B cell (primary cell): ENCODE measurements at regions not wholly inside any gene's neighbourhood (a gene's known extent, or its start where the extent isn't known, plus 50 kb on each side); places are given as distances from the start of the nearest gene placed in this dataset.

Source experiments
- ATAC-seq: fragments of 200-7000 bp; cut with Tn5 transposase; one replicate; pipeline ENCODE4 v1.10.0; 2021; ENCODE audit warnings: low read depth, mild to moderate bottlenecking, moderate number of reproducible peaks, moderate library complexity
- CTCF ChIA-PET: fragments of 350-600 bp; sonication (Branson Sonifier 250); formaldehyde crosslinking; loops from one replicate; lab custom pipeline; 2021; ENCODE audit warnings: antibody characterized with exemption, inconsistent platforms; lab: Charles Lee
- POLR2A ChIA-PET: fragments of 350-600 bp; sonication (Branson Sonifier 250); formaldehyde crosslinking; loops from one replicate; lab custom pipeline; 2021; ENCODE audit warnings: antibody characterized with exemption; lab: Charles Lee
- DNase-seq: peaks from one replicate; pipeline ENCODE4 v3.0.0; 2013
- H2AFZ ChIP-seq: 2 replicates; pipeline ENCODE4 v1.6.1; 2012; ENCODE audit warnings: mild to moderate bottlenecking, low read depth, low read length; ENCODE audit not compliant: insufficient read depth, poor library complexity, severe bottlenecking
- H3K27ac ChIP-seq, 2 donors: 1 replicate in 1 of 2; 2 replicates in 1 of 2; pipeline ENCODE4 v1.5.1; 2012 to 2013; ENCODE audit warnings: low read length in 2 of 2, mild to moderate bottlenecking in 2 of 2, moderate library complexity in 1 of 2
- H3K27me3 ChIP-seq, 4 experiments: fragments of 200-600 bp in 1 of 4; sonication (generic) in 1 of 4; replicated peaks in 1 of 4; 1 replicate in 2 of 4; 2 replicates in 2 of 4; pipeline versions ENCODE4 v1.6.1 to v1.7.0; 2013 to 2016; ENCODE audit warnings: low read length in 3 of 4, mild to moderate bottlenecking in 2 of 4, mixed read lengths in 1 of 4, moderate library complexity in 1 of 4; ENCODE audit not compliant: insufficient read depth in 4 of 4, control insufficient read depth in 3 of 4; ENCODE audit errors: control extremely low read depth in 1 of 4
- H3K36me3 ChIP-seq, 2 experiments: replicated peaks in 1 of 2; 1 replicate in 1 of 2; 2 replicates in 1 of 2; pipeline versions ENCODE4 v1.6.1 to v1.7.1; 2013; ENCODE audit warnings: low read length in 1 of 2; ENCODE audit not compliant: insufficient read depth in 2 of 2, control insufficient read depth in 1 of 2; ENCODE audit errors: control extremely low read depth in 1 of 2, extremely low read depth in 1 of 2
- H3K4me1 ChIP-seq, 2 donors: fragments of 200-600 bp in 1 of 2; sonication (generic) in 1 of 2; 1 replicate in 1 of 2; 2 replicates in 1 of 2; pipeline versions ENCODE4 v1.5.1 to v1.6.1; 2013 to 2017; ENCODE audit warnings: low read length in 2 of 2; ENCODE audit not compliant: control insufficient read depth in 2 of 2, insufficient read depth in 2 of 2
- H3K4me2 ChIP-seq: replicated peaks from 2 replicates; pipeline ENCODE3; 2012; ENCODE audit warnings: mild to moderate bottlenecking, low read depth, low read length; ENCODE audit not compliant: poor library complexity, severe bottlenecking
- H3K4me3 ChIP-seq, 5 experiments: fragments of 200-600 bp in 1 of 5; sonication (generic) in 1 of 5; 1 replicate in 3 of 5; 2 replicates in 2 of 5; pipeline versions ENCODE4 v1.5.1 to v1.7.0; 2011 to 2016; ENCODE audit warnings: low read length in 4 of 5, mild to moderate bottlenecking in 4 of 5, low read depth in 2 of 5, control low read depth in 1 of 5, moderate library complexity in 1 of 5; ENCODE audit not compliant: insufficient read depth in 1 of 5; ENCODE audit errors: control extremely low read depth in 1 of 5, extremely low read depth in 1 of 5
- H3K79me2 ChIP-seq: fragments of 200-600 bp; sonication (generic); one replicate; pipeline ENCODE4 v1.6.0; 2016; ENCODE audit warnings: low read length; ENCODE audit not compliant: control insufficient read depth, insufficient read depth
- H3K9ac ChIP-seq: fragments of 200-600 bp; sonication (generic); 2 replicates; pipeline ENCODE4 v1.6.1; 2017; ENCODE audit warnings: mild to moderate bottlenecking, low read length, moderate library complexity
- H3K9me3 ChIP-seq, 3 donors: one replicate each; pipeline versions ENCODE4 v1.6.1 to v1.7.1; 2013; ENCODE audit warnings: low read length in 2 of 3; ENCODE audit not compliant: control insufficient read depth in 2 of 3, insufficient read depth in 1 of 3; ENCODE audit errors: control extremely low read depth in 1 of 3
- H4K20me1 ChIP-seq: 2 replicates; pipeline ENCODE4 v1.6.0; 2012; ENCODE audit warnings: mild to moderate bottlenecking, low read length; ENCODE audit not compliant: insufficient read depth, control insufficient read depth, poor library complexity, severe bottlenecking
- H3K27ac Mint-ChIP-seq: one replicate; pipeline ENCODE4 v1.8.0; 2021; ENCODE audit warnings: mixed read lengths
- H3K27me3 Mint-ChIP-seq: one replicate; pipeline ENCODE4 v1.8.0; 2021; ENCODE audit warnings: mixed read lengths
- H3K4me1 Mint-ChIP-seq: one replicate; pipeline ENCODE4 v1.8.0; 2021; ENCODE audit warnings: mixed read lengths
- H3K4me3 Mint-ChIP-seq: one replicate; pipeline ENCODE4 v1.8.0; 2021; ENCODE audit warnings: mixed read lengths
- H3K9me3 Mint-ChIP-seq: one replicate; pipeline ENCODE4 v1.8.0; 2022; ENCODE audit warnings: mixed read lengths; ENCODE audit not compliant: insufficient read depth
- EZH2 ChIP-seq: IDR thresholded peaks from 2 replicates; pipeline ENCODE4 v1.6.1; 2012; ENCODE audit warnings: borderline replicate concordance, low read depth, mild to moderate bottlenecking, moderate library complexity, low read length; ENCODE audit not compliant: insufficient read depth, poor library complexity, severe bottlenecking
- WGBS: methylation state at CpG from one replicate; pipeline ENCODE4 v1.1.5; 2013; ENCODE audit warnings: missing lambda C conversion rate; ENCODE audit not compliant: insufficient coverage; 5-methylcytosine and 5-hydroxymethylcytosine counted together
- intact Hi-C: fragments of 100-400 bp; cut with micrococcal nuclease; formaldehyde crosslinking; loops from one replicate; pipeline ENCODE4 v1.10.0; 2022
- TF ChIP-seq, protein P1 (sequence below): fragments of 200-600 bp; IDR thresholded peaks from one replicate; pipeline ENCODE4 v1.8.0; 2022; ENCODE audit warnings: antibody characterized with exemption, mild to moderate bottlenecking

GRCh38 chr11:26040339-26040738 is 291.6 kb upstream of the ANO3 start:
- H3K27me3 ChIP-seq: no peaks in the 10 kb centered on the region
- no peaks in the 10 kb centered on the region for H3K36me3 ChIP-seq
- no peak overlapping the region for H3K4me3 ChIP-seq
- peaks cover 22% of the 10 kb centered on the region for H3K4me1 Mint-ChIP-seq
- intact Hi-C loops: no loop called here
- TF ChIP-seq, protein P1, sequence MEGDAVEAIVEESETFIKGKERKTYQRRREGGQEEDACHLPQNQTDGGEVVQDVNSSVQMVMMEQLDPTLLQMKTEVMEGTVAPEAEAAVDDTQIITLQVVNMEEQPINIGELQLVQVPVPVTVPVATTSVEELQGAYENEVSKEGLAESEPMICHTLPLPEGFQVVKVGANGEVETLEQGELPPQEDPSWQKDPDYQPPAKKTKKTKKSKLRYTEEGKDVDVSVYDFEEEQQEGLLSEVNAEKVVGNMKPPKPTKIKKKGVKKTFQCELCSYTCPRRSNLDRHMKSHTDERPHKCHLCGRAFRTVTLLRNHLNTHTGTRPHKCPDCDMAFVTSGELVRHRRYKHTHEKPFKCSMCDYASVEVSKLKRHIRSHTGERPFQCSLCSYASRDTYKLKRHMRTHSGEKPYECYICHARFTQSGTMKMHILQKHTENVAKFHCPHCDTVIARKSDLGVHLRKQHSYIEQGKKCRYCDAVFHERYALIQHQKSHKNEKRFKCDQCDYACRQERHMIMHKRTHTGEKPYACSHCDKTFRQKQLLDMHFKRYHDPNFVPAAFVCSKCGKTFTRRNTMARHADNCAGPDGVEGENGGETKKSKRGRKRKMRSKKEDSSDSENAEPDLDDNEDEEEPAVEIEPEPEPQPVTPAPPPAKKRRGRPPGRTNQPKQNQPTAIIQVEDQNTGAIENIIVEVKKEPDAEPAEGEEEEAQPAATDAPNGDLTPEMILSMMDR: no peak
- TF ChIP-seq EZH2: no peak
- H3K79me2 ChIP-seq: no peaks in the 10 kb centered on the region
- no peak overlapping the region for H3K9ac ChIP-seq
- peaks cover 6 to 8% of the 10 kb centered on the region in 2 donors for H3K4me1 ChIP-seq
- no peaks in the 10 kb centered on the region for H3K9me3 Mint-ChIP-seq
- no CpG with 5 or more reads among the region's 3 CpGs for WGBS
- H3K27ac ChIP-seq: no peak overlapping the region
- no peaks in the 10 kb centered on the region for H3K9me3 ChIP-seq
- ChIA-PET POLR2A (no interaction called here), CTCF (no interaction called here)
- H3K27ac Mint-ChIP-seq: no peak overlapping the region
- H3K4me2 ChIP-seq: no peak overlapping the region
- no peak for ATAC-seq
- DNase-seq: no peak
- H2AFZ ChIP-seq: no peak overlapping the region
- H3K4me3 Mint-ChIP-seq: no peak overlapping the region
- H3K27me3 Mint-ChIP-seq: no peaks in the 10 kb centered on the region
- no peaks in the 10 kb centered on the region for H4K20me1 ChIP-seq

- Histone ChIP-seq H3K4me1 (peaks cover 6 to 8% of the 10 kb centered on the region in 2 donors), H3K9ac (no peak overlapping the region), H2AFZ (no peak overlapping the region), H3K9me3 (no peaks in the 10 kb centered on the region), H3K27ac (no peak overlapping the region), H3K27me3 (no peaks in the 10 kb centered on the region), H3K36me3 (no peaks in the 10 kb centered on the region), H3K4me2 (no peak overlapping the region), H3K4me3 (no peak overlapping the region), H3K79me2 (no peaks in the 10 kb centered on the region), H4K20me1 (no peaks in the 10 kb centered on the region)
- no peak for ATAC-seq
- intact Hi-C loops: no loop called here
- Mint-ChIP-seq H3K27ac (no peak overlapping the region), H3K4me1 (peaks cover 22% of the 10 kb centered on the region), H3K9me3 (no peaks in the 10 kb centered on the region), H3K4me3 (no peak overlapping the region), H3K27me3 (no peaks in the 10 kb centered on the region)
- ChIA-PET POLR2A (no interaction called here), CTCF (no interaction called here)
- 86% methylated on average over 5 of the region's 7 CpGs for WGBS
- no peak for DNase-seq
- TF ChIP-seq EZH2: no peak
- TF ChIP-seq, protein P1: no peak
Measured at GRCh38 chr11:26042113-26042512, 289.8 kb upstream of the ANO3 start.
